GM13977 (cell line): ENCODE measurements at regions not wholly inside any gene's neighbourhood (a gene's known extent, or its start where the extent isn't known, plus 50 kb on each side); places are given as distances from the start of the nearest gene placed in this dataset.
A peak's percentile ranks its signal among the peaks of the same experiment; 100 is the strongest.

Experiments used
- DNase-seq: peaks from one replicate; pipeline ENCODE4 v3.0.0; 2012; ENCODE audit warnings: low spot score
- in situ Hi-C: fragments of 300-500 bp; cut with MboI; formaldehyde crosslinking; loops from one replicate; pipeline ENCODE4 v1.12.0; 2022; ENCODE audit warnings: low sequenced_read_pairs, low pct_unique_long_range_greater_than_20kb, mixed read lengths, inconsistent platforms; ENCODE audit not compliant: unreplicated experiment
- TF ChIP-seq, protein P1 (sequence below): IDR thresholded peaks from 2 replicates; pipeline ENCODE4 v1.5.1; 2012; ENCODE audit warnings: mild to moderate bottlenecking, control low read depth; ENCODE audit not compliant: insufficient read depth; ENCODE audit errors: extremely low read depth, missing control alignments

DNA sequence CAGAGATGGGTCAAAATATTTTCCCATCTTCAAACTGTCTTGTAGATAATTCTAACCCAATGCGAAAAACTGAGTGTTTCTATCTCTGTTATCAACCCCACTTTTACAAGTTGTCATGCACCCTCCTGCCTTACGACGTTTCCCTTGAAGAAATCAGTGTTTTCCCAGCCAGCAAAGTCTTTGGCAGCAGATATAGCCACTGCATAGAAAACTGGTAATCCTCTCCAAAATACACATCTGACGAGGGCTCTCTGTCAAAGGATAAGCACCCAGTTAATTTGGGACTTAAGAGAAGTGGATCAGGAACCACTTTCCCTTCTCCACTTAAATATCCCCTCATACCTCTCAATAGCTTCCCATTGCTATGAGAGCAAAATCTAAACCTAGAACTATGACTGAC, 351.9 kb upstream of the MIR17HG start:
- TF ChIP-seq, protein P1, sequence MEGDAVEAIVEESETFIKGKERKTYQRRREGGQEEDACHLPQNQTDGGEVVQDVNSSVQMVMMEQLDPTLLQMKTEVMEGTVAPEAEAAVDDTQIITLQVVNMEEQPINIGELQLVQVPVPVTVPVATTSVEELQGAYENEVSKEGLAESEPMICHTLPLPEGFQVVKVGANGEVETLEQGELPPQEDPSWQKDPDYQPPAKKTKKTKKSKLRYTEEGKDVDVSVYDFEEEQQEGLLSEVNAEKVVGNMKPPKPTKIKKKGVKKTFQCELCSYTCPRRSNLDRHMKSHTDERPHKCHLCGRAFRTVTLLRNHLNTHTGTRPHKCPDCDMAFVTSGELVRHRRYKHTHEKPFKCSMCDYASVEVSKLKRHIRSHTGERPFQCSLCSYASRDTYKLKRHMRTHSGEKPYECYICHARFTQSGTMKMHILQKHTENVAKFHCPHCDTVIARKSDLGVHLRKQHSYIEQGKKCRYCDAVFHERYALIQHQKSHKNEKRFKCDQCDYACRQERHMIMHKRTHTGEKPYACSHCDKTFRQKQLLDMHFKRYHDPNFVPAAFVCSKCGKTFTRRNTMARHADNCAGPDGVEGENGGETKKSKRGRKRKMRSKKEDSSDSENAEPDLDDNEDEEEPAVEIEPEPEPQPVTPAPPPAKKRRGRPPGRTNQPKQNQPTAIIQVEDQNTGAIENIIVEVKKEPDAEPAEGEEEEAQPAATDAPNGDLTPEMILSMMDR, result no peak
- DNase-seq, result no peak
- in situ Hi-C loops, result no loop called here

DNA sequence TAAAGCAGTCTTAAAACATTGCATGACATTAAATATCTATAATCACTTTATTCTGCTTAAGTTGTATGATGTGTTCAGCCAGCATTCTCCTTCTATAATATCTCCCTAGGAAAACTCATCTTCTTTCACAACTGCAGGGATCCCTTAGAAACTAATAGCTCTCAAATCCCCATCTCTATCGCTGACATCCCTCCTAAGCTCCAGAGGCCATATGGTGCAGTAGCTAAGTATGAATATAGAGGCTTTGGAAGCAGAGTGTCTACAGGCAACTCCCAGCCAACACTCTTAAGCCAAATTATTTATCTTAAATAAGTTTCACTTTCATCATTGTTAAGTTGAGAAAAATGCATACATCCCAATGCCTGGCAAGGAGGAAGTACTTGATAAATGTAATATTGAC, 349.5 kb upstream of the MIR17HG start:
- TF ChIP-seq, protein P1, result no peak
- no peak for DNase-seq
- in situ Hi-C loops, result no loop called here

DNA sequence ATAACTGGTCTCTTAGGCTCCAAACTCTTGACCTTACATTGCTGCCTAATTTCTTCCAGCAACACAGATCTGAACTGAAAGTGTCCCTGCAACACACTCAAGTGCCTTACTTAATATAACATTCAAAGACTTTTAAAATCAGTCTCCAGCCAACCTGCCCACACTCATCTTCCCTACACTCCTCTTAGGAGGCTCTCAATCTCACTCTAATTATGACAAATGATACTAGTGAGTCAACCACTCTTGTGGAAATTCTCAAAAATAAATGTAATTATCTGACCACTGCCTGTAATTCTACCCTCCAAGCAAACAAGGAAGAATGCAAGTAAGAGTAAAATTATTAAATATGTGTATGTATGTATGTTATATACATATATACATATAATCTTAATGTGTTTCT, 348.1 kb upstream of the MIR17HG start:
- DNase-seq, result no peak
- TF ChIP-seq, protein P1, result no peak
- in situ Hi-C loops, result no loop called here

DNA sequence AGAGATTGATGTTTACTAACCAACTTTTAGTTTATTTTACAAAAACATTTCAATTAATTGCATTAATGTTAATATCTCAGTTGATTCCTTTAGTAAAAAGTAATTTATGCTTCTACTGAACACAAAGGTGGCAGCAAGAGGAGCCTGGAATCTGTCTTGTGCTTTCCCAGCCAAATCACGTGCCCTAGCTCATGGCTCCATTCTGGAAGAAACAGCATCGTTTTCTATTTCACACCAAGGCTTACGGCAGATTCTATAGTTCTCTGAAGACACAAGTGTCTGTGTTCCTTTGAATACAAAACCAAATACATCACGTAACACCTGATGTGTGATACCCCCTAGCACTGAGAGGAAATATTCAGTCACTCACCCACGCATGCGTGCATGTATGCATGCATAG, 346.1 kb upstream of the MIR17HG start:
- TF ChIP-seq, protein P1, result no peak
- in situ Hi-C loops, result no loop called here

DNA sequence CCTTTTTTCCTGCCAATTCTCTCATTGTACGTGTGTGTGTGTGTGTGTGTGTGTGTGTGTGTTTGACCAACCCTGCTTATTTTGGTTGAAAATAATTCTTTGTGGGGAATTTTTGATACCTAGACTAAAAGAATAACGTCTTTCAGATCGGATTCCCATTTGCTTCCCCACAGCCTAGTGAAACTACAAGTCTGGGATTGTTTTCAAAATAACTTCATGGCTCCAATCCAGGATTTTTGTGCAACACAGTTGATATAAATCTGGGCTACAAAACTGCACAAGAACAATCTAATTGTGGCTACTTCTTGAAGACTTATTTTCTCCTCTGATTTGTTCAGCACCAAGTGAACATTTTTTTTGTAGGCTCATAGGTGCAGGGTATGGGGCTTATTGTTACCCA, 332.8 kb upstream of the MIR17HG start:
- in situ Hi-C loops, result no loop called here
- TF ChIP-seq, protein P1, result no peak
- no peak for DNase-seq

More for the DNA sequence above, 346.1 kb upstream of the MIR17HG start:
- no peak for DNase-seq

DNA sequence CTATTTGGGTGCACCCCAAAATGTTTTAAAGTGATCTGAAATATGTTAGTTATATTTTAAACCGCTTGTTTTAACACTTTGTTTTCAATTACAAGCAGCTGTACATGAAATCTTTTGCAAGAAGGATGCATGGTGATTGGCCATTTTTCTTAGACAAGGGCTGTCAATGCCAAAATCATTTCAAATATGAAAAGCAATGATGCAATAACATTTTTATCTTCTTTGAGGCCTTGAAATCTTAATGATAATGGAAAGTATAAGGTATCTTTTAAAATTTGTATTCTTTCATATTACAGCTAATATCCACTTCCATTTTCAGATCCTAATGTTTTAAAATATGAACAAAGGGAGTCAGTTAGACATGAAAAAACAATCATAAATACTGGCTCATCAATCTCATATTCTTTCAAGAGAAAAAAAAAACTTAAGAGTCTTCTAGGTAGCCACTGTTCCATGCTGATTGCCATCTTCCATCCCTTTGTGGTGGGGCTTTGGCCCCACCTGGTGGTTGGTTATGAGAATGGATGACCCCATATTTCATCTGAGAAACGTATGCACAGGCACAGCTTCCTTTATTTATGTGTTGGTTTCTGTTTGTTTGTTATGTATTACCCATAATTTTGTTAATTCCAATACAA, 330.3 kb upstream of the MIR17HG start:
- TF ChIP-seq, protein P1, result peak; percentile 65
- in situ Hi-C loops, result no loop called here
- DNase-seq, result peak; percentile 66
